ENCODE measurements at regions not wholly inside any gene's neighbourhood (a gene's known extent, or its start where the extent isn't known, plus 50 kb on each side); places are given as distances from the start of the nearest gene placed in this dataset.

DNA sequence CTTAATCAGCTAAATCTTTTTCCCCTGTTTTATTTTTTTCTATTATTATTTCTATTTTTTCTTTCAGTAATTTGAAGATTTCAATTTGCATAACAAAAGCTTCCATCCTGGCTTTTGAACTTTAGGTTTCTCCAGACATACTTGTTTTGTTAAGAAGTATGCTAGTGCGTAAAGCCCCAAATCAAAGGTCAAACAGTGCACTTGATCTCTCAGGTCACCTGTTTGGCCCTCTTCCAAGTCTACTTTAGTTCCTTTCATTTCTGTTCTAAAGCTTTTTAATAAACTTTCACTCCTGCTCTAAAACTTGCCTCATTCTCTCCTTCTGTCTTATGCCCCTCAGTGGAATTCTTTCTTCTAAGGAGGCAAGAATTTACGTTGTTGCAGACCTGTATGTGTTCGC is 54.6 kb upstream of the ATXN7L3B start:
- H3K36me3 ChIP-seq (ENCODE audit: control insufficient read depth in 1 of 2, insufficient read depth in 2 of 2, low read length in 2 of 2) = no peaks in the 10 kb centered on the region
- H3K4me3 ChIP-seq (ENCODE audit: low read depth in 1 of 2, low read length in 2 of 2) = no peak overlapping the region
- no peak overlapping the region for H3K27ac ChIP-seq (ENCODE audit: low read length)
- H3K4me1 ChIP-seq (ENCODE audit: control insufficient read depth in 1 of 2, insufficient read depth in 2 of 2, low read length in 2 of 2) = no peaks in the 10 kb centered on the region
- H3K9me3 ChIP-seq (ENCODE audit: control insufficient read depth in 1 of 2, low read length in 2 of 2) = no peaks in the 10 kb centered on the region
- H3K27me3 ChIP-seq (ENCODE audit: low read depth, low read length) = no peaks in the 10 kb centered on the region

Data from muscle layer of duodenum (tissue), 2 donors.